Stimulated activated CD4-positive, alpha-beta T cell treated with anti-CD3 and anti-CD28 coated beads, Interleukin-2, amount 100 ng/mL, for 48 hours (primary cell): ENCODE measurements at regions not wholly inside any gene's neighbourhood (a gene's known extent, or its start where the extent isn't known, plus 50 kb on each side); places are given as distances from the start of the nearest gene placed in this dataset.
"Not testable (repeated sequence)": the region's sequence is repeated elsewhere in the genome, so short reads cannot be mapped to it uniquely, and the experiment has no call there.

Experiments
- DNase-seq, 2 donors: peaks; one replicate each; pipeline ENCODE4 v3.0.0-alpha.2; 2020

GRCh38 chr3:181239441-181239840 is 249.9 kb upstream of the DNAJC19 start:
- DNase-seq, result no peak

- DNase-seq, result no peak
Observed at GRCh38 chr3:181230258-181230657, 240.7 kb upstream of the DNAJC19 start.

- no peak for DNase-seq
Observed at GRCh38 chr3:181213347-181213746, 223.8 kb upstream of the DNAJC19 start.

GRCh38 chr3:181212271-181212670 is 222.7 kb upstream of the DNAJC19 start:
- DNase-seq, result no peak

GRCh38 chr3:181210275-181210674 is 220.7 kb upstream of the DNAJC19 start:
- DNase-seq, result no peak

- no peak for DNase-seq
Observed at GRCh38 chr3:181189556-181189955, 200.0 kb upstream of the DNAJC19 start.

GRCh38 chr3:181183764-181184163 is 194.2 kb upstream of the DNAJC19 start:
- DNase-seq, result no peak

- DNase-seq, result not testable (repeated sequence)
Observed at GRCh38 chr3:181183057-181183456, 193.5 kb upstream of the DNAJC19 start.

GRCh38 chr3:181178991-181179390 is 189.5 kb upstream of the DNAJC19 start:
- no peak for DNase-seq

- DNase-seq, result peak; percentile 21 to 37
Observed at GRCh38 chr3:181176601-181177000, 187.1 kb upstream of the DNAJC19 start.

GRCh38 chr3:181174676-181175233 is 185.2 kb upstream of the DNAJC19 start:
- no peak for DNase-seq

- DNase-seq, result no peak
Observed at GRCh38 chr3:181174022-181174421, 184.5 kb upstream of the DNAJC19 start.

GRCh38 chr3:181173227-181173626 is 183.7 kb upstream of the DNAJC19 start:
- DNase-seq, result no peak

GRCh38 chr3:181134873-181135272 is 145.3 kb upstream of the DNAJC19 start:
- no peak for DNase-seq

GRCh38 chr3:181133832-181134231 is 144.3 kb upstream of the DNAJC19 start:
- no peak for DNase-seq

GRCh38 chr3:181105646-181106045 is 116.1 kb upstream of the DNAJC19 start:
- DNase-seq, result no peak

- no peak for DNase-seq
Observed at GRCh38 chr3:181103605-181104004, 114.1 kb upstream of the DNAJC19 start.

GRCh38 chr3:181086011-181086410 is 96.5 kb upstream of the DNAJC19 start:
- DNase-seq, result no peak

- no peak for DNase-seq
Observed at GRCh38 chr3:181081930-181082329, 92.4 kb upstream of the DNAJC19 start.

- DNase-seq, result no peak
Observed at GRCh38 chr3:181076558-181076957, 87.0 kb upstream of the DNAJC19 start.

GRCh38 chr3:181075098-181075497 is 85.6 kb upstream of the DNAJC19 start:
- no peak for DNase-seq

GRCh38 chr3:181066143-181067087 is 76.9 kb upstream of the DNAJC19 start:
- no peak for DNase-seq

- no peak for DNase-seq
Observed at GRCh38 chr3:181056136-181056732, 66.7 kb upstream of the DNAJC19 start.

GRCh38 chr3:181054538-181054937 is 65.0 kb upstream of the DNAJC19 start:
- no peak for DNase-seq
